HT-29 (cell line): ENCODE measurements at regions not wholly inside any gene's neighbourhood (a gene's known extent, or its start where the extent isn't known, plus 50 kb on each side); places are given as distances from the start of the nearest gene placed in this dataset.

Experiments used
- DNase-seq: peaks from one replicate; pipeline ENCODE4 v3.0.0-alpha.2; 2015; ENCODE audit warnings: low spot score

- DNase-seq, result no peak
Measured at GRCh38 chr11:105233285-105233684, 93.7 kb upstream of the CARD18 start.

GRCh38 chr11:105232021-105232420, 92.5 kb upstream of the CARD18 start:
- no peak for DNase-seq

- peak; percentile 82 for DNase-seq
Measured at GRCh38 chr11:105230586-105230985, 91.0 kb upstream of the CARD18 start.

- DNase-seq, result no peak
Measured at GRCh38 chr11:105229761-105230160, 90.2 kb upstream of the CARD18 start.

- DNase-seq, result no peak
Measured at GRCh38 chr11:105229257-105229656, 89.7 kb upstream of the CARD18 start.

- peak; percentile 23 for DNase-seq
Measured at GRCh38 chr11:105227363-105227762, 87.8 kb upstream of the CARD18 start.

- DNase-seq, result no peak
Measured at GRCh38 chr11:105226766-105227165, 87.2 kb upstream of the CARD18 start.

- DNase-seq, result no peak
Measured at GRCh38 chr11:105226091-105226490, 86.5 kb upstream of the CARD18 start.

GRCh38 chr11:105224482-105225253, 85.1 kb upstream of the CARD18 start:
- no peak for DNase-seq

GRCh38 chr11:105220121-105220520, 80.6 kb upstream of the CARD18 start:
- DNase-seq, result no peak

- no peak for DNase-seq
Measured at GRCh38 chr11:105219670-105220069, 80.1 kb upstream of the CARD18 start.

GRCh38 chr11:105219269-105219668, 79.7 kb upstream of the CARD18 start:
- no peak for DNase-seq

GRCh38 chr11:105215528-105215927, 76.0 kb upstream of the CARD18 start:
- DNase-seq, result no peak

GRCh38 chr11:105211806-105212554, 72.4 kb upstream of the CARD18 start:
- peak; percentile 52 for DNase-seq

- DNase-seq, result no peak
Measured at GRCh38 chr11:105208019-105208418, 68.5 kb upstream of the CARD18 start.

- DNase-seq, result peak; percentile 39
Measured at GRCh38 chr11:105206633-105207032, 67.1 kb upstream of the CARD18 start.

- no peak for DNase-seq
Measured at GRCh38 chr11:105204636-105205035, 65.1 kb upstream of the CARD18 start.

- peak; percentile 22 for DNase-seq
Measured at GRCh38 chr11:105203569-105204240, 64.1 kb upstream of the CARD18 start.

GRCh38 chr11:105202844-105203548, 63.4 kb upstream of the CARD18 start:
- peak; percentile 90 for DNase-seq

GRCh38 chr11:105202422-105202821, 62.9 kb upstream of the CARD18 start:
- DNase-seq, result no peak

GRCh38 chr11:105201166-105201565, 61.6 kb upstream of the CARD18 start:
- DNase-seq, result no peak
